Neuron (in vitro differentiated cells): ENCODE measurements at regions not wholly inside any gene's neighbourhood (a gene's known extent, or its start where the extent isn't known, plus 50 kb on each side); places are given as distances from the start of the nearest gene placed in this dataset.
A peak's percentile ranks its signal among the peaks of the same experiment; 100 is the strongest.

Experiments
- H2AFZ ChIP-seq: one replicate; pipeline ENCODE4 v1.6.1; 2013; ENCODE audit warnings: low read depth, mild to moderate bottlenecking, inconsistent platforms, low read length, moderate library complexity
- H3K27me3 ChIP-seq: one replicate; pipeline ENCODE4 v1.6.1; 2013; ENCODE audit warnings: low read length; ENCODE audit not compliant: insufficient read depth
- H3K36me3 ChIP-seq: one replicate; pipeline ENCODE4 v1.6.1; 2013; ENCODE audit warnings: low read length; ENCODE audit not compliant: insufficient read depth
- H3K4me1 ChIP-seq: one replicate; pipeline ENCODE4 v1.6.1; 2013; ENCODE audit warnings: low read length; ENCODE audit not compliant: insufficient read depth
- H3K4me3 ChIP-seq: 2 replicates; pipeline ENCODE4 v1.5.1; 2013; ENCODE audit warnings: mild to moderate bottlenecking, low read length, moderate library complexity
- H3K9me3 ChIP-seq: one replicate; pipeline ENCODE4 v1.6.1; 2013; ENCODE audit warnings: low read length

DNA sequence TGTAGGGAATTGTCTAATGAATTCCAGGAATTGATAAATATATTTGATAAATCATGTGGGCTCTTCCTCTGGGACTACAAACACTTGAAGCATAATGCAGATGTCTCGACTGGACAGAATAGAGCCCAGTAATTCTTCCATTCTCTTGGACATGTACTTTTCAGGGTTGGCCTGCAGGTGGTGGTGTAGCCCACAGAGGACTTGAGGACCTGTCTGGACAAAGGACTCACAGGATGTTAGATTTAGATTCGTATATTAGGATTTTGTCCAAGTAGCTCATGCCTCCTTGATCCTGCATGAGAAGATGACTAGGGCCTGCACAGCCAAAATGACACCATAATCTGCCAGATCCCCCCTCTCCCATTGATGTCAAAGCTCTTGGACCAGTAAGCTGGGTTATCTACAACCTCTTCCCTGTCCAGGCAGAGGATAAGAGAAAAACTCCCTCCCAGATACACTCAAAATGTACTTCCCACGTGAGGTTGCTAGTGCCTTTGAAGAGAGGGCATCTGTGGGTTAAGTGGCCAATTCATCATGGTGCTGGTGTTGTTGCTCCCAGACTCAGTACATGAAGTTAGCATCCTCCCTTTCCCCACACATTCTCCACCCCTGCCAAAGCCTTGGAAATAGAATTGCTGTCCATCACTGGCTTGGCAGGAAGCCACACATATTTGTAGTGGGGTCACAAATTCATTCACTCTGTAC lies 88.6 kb upstream of the ZNF280D start:
- Histone ChIP-seq H3K36me3 (no peaks in the 10 kb centered on the region), H3K4me3 (no peak overlapping the region), H3K27me3 (no peaks in the 10 kb centered on the region), H3K4me1 (peaks cover 12% of the 10 kb centered on the region), H2AFZ (no peak overlapping the region), H3K9me3 (no peaks in the 10 kb centered on the region)

DNA sequence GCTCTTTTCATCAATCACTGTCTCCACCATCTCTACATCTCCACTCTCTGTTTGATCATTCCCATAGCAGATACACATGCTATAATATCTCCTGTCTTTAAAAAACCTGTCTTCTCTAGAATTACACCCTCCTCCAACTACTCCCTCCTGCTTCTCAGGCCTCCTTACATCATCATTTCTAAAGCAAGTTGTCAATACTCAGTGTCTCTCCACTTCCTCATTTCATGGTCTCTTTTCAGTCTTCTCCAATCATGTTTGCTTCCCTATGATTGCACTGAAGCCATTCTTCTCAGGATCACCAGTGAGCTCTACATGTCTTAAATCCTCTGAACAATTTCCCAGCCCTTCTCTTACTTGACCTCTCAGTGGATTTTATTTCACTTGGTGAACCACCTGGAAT lies 87.0 kb upstream of the ZNF280D start:
- no peaks in the 10 kb centered on the region for H3K27me3 ChIP-seq
- no peak overlapping the region for H3K4me3 ChIP-seq
- peaks cover 15% of the 10 kb centered on the region for H3K4me1 ChIP-seq
- no peaks in the 10 kb centered on the region for H3K9me3 ChIP-seq
- no peaks in the 10 kb centered on the region for H3K36me3 ChIP-seq
- no peak overlapping the region for H2AFZ ChIP-seq

DNA sequence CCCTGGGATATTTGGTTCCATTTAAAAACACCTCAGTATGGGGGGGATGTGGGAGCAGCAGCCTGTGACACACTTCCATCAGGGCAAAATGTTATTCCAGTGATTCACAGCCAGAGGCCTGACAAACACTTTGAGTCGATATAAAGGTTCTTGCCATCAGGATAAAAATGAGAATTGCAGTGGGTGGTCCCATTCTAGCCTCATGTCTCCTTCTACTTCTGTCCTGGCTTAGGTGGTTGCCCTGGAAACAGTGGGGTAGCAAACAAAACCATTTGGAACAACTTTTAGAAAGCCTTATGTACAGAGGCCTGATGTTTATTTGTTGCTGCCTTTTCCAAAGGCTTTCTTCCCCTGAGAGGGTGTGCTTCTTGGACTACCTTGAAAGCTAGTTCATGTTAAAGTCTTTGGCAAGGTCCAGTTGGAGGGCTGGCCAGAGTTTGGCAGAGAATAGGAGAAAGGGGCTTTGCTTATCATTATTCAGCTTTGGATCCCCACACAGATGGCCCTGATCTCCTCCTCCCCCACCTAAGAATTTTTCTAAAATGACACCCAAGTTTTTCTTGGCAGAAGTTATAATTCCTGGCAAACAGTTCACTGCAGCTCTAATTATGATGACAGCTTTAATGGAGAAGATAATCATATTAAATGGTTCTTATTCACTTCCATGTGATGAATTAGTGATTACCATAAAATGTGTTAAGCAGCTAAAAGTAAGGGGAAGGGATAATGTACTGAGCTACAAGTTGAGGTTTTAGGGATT lies 84.2 kb upstream of the ZNF280D start:
- Histone ChIP-seq H3K4me1 (peaks cover 15% of the 10 kb centered on the region), H3K9me3 (no peaks in the 10 kb centered on the region), H3K36me3 (no peaks in the 10 kb centered on the region), H3K27me3 (no peaks in the 10 kb centered on the region), H2AFZ (no peak overlapping the region), H3K4me3 (no peak overlapping the region)

DNA sequence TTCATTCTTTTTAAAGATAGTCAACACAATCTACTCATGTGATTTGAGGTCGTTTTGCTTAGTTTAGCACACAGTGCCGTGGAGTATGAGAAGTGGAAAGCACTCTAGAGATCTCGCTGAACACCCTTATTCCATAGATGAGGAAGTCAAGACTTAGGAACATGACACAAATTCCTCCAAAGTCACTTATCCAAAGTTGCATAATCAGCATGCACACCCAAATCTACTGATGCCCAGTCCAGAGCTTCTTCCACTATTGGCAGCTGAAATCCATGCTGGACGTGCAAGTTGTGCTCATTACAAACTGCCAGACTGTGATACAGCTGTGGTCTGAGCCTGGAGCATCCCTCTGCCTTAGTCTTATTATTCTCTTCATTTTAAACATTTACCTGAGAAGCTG lies 83.5 kb upstream of the ZNF280D start:
- H3K27me3 ChIP-seq: no peaks in the 10 kb centered on the region
- H3K4me3 ChIP-seq: no peak overlapping the region
- peaks cover 11% of the 10 kb centered on the region for H3K4me1 ChIP-seq
- no peaks in the 10 kb centered on the region for H3K36me3 ChIP-seq
- H3K9me3 ChIP-seq: no peaks in the 10 kb centered on the region
- H2AFZ ChIP-seq: no peak overlapping the region

DNA sequence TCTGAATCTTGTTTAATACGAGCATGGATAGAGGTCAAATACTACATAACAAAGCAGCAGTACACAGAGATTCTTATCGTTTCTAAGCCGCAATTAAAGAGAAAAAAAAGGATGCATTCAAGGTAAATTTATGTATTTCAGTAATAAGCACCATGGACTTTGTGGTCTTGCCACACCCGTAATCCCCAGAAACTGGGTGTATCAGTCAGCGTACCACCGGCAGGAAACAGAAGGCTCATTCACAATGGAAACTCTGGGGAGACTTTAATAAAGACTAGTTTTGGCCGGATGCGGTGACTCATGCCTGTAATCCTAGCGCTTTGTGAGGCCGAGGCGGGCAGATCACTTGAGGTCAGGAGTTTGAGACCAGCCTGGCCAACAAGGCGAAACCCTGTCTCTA lies 81.9 kb upstream of the ZNF280D start:
- Histone ChIP-seq H3K27me3 (no peaks in the 10 kb centered on the region), H2AFZ (no peak overlapping the region), H3K4me3 (no peak overlapping the region), H3K36me3 (no peaks in the 10 kb centered on the region), H3K9me3 (no peaks in the 10 kb centered on the region), H3K4me1 (peaks cover 11% of the 10 kb centered on the region)

DNA sequence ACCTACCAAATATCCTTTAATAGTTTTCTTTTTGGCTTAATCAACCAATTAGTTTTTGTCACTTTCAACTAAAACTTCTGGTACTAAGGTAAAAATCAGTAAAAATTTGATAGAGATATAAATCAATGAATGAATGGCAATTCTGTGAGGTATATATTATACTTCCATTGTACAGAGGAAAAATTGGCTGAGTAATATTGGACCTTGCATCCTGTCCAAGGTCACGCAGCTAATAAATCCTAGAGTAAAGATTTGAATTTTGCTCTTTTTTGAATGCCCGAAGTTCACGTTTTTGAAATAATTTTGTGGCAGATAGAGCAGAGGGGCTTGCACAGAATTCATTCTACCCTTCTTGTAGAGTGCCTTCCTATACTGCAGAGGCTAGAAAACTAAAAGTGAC lies 81.1 kb upstream of the ZNF280D start:
- Histone ChIP-seq H3K27me3 (no peaks in the 10 kb centered on the region), H2AFZ (no peak overlapping the region), H3K36me3 (no peaks in the 10 kb centered on the region), H3K9me3 (no peaks in the 10 kb centered on the region), H3K4me3 (no peak overlapping the region), H3K4me1 (peaks cover 11% of the 10 kb centered on the region)

GRCh38 chr15:56813995-56814394 lies 80.7 kb upstream of the ZNF280D start:
- Histone ChIP-seq H2AFZ (no peak overlapping the region), H3K9me3 (no peaks in the 10 kb centered on the region), H3K4me3 (no peak overlapping the region), H3K4me1 (peaks cover 11% of the 10 kb centered on the region), H3K27me3 (no peaks in the 10 kb centered on the region), H3K36me3 (no peaks in the 10 kb centered on the region)

DNA sequence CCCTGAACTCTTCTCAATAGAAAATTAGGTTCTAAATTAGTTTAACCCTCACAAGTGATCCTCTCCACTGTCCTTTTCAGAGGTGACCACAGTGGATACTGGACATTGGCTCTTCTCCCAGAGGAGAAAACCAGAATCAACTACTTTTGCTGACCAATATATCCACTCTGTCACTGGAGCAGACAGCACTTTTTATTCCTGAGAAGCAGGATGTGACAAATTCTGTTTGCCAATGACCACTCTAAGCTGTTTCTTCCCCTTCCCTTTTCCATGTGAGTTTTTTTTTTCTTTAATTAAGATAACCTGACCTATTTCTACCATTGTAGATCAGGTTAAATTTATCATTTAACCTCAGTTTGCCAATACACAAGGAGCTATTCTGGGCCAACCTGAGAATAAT lies 79.7 kb upstream of the ZNF280D start:
- Histone ChIP-seq H3K4me1 (peaks cover 11% of the 10 kb centered on the region), H2AFZ (no peak overlapping the region), H3K4me3 (no peak overlapping the region), H3K36me3 (no peaks in the 10 kb centered on the region), H3K27me3 (no peaks in the 10 kb centered on the region), H3K9me3 (peaks cover 1% of the 10 kb centered on the region)

- Histone ChIP-seq H3K36me3 (no peaks in the 10 kb centered on the region), H3K4me3 (no peak overlapping the region)
These were observed 78.9 kb upstream of the ZNF280D start for GRCh38 chr15:56812221-56812620.

DNA sequence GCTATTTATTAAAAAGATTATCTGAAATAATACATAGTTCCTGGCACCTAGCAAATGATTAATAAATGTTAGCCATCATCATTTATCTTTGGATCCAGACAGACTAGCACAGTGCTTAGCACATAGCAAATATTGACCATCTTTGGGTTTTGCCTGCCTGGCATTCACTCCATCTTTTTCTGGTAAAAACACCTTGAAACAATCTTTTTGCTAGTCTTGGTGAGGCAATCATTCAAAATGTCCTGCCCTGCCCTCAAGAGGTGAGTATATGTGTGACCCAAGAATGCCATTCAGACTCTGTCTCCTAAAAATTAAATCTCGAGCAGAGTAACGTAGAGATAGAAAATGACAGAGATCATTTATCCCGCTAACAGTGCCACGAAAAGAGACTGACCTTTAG lies 78.3 kb upstream of the ZNF280D start:
- Histone ChIP-seq H3K36me3 (no peaks in the 10 kb centered on the region), H3K9me3 (peaks cover 7% of the 10 kb centered on the region), H2AFZ (no peak overlapping the region), H3K4me1 (peaks cover under 1% of the 10 kb centered on the region), H3K27me3 (no peaks in the 10 kb centered on the region), H3K4me3 (no peak overlapping the region)

More at GRCh38 chr15:56812221-56812620, 78.9 kb upstream of the ZNF280D start:
- Histone ChIP-seq H3K4me1 (peaks cover 7% of the 10 kb centered on the region), H3K27me3 (no peaks in the 10 kb centered on the region), H2AFZ (no peak overlapping the region), H3K9me3 (peaks cover 7% of the 10 kb centered on the region)

DNA sequence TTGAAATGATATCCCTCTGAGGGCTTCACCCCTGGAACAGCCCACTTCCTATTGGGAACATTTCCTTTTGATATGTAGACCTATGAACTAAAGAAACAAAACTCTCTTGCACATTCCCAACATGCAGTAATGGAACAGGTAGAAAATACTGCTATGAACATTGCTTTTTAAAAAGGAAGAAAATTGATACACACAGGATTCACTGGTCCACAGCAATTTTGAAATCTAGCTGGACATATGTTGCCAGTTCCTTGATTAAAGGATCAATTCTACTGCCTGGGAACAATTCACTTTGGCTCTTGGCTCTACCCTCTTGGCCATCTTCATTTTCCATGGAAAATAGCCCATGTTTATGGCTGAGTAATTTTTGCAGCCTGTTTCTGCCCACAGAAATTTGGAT lies 74.9 kb upstream of the ZNF280D start:
- Histone ChIP-seq H3K27me3 (no peaks in the 10 kb centered on the region), H3K4me1 (no peaks in the 10 kb centered on the region), H3K4me3 (no peak overlapping the region), H3K9me3 (peaks cover 7% of the 10 kb centered on the region), H3K36me3 (no peaks in the 10 kb centered on the region), H2AFZ (no peak overlapping the region)

DNA sequence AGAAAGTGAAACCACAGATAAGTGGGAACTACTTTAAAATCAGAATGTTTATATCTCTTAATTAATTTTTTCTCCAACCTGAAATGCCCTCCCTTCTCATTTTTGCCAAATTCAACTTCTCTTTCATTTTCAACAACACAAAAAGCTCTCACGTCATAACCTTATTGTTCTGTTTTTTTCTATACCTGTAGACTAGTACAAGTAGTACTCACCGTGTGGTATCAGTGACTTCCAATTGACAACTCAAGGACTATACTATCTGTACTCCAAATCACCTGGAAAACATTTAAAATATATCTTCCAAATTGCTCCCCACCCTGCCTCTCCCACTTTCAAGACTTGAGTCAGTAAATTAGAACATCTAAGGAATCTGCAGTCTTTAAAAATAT lies 72.8 kb upstream of the ZNF280D start:
- H3K4me3 ChIP-seq: no peak overlapping the region

DNA sequence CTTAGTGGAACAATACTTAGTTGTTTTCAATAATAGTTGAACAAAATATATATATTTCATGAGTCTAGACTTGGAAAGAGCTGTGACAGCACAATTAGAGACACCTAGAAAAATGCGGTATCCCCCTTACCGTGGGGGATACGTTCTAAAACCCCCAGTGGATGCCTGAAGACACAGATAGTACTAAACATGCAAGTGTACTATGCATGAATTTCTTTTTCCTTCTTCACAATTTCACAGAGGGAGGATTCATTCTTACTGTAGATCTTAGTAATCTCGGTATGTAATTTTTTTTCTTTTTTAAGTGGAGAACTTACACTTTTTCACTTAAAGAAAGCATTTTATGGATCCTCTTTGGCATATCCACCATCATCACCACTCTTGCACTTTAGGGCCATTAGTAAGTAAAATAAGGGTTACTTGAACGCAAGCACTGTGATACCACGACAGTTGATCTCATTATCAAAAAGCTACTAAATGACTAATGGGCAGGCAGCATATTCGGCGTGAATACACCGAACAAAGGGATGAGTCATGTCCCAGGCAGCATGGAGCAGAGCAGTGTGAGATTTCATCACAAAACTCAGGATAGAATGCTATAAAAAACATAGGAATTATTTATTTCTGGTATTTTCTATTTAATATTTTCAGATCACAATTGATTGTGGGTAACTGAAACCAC lies 72.3 kb upstream of the ZNF280D start:
- peaks cover 7% of the 10 kb centered on the region for H3K9me3 ChIP-seq
- H3K36me3 ChIP-seq: no peaks in the 10 kb centered on the region
- H2AFZ ChIP-seq: peak overlapping the region; percentile 34
- H3K4me3 ChIP-seq: no peak overlapping the region
- H3K4me1 ChIP-seq: no peaks in the 10 kb centered on the region
- no peaks in the 10 kb centered on the region for H3K27me3 ChIP-seq

More for the DNA sequence above, 72.8 kb upstream of the ZNF280D start:
- peaks cover 7% of the 10 kb centered on the region for H3K9me3 ChIP-seq
- no peaks in the 10 kb centered on the region for H3K4me1 ChIP-seq
- peak overlapping the region; percentile 34 for H2AFZ ChIP-seq
- no peaks in the 10 kb centered on the region for H3K27me3 ChIP-seq
- no peaks in the 10 kb centered on the region for H3K36me3 ChIP-seq
